NB4 (cell line): ENCODE measurements at regions not wholly inside any gene's neighbourhood (a gene's known extent, or its start where the extent isn't known, plus 50 kb on each side); places are given as distances from the start of the nearest gene placed in this dataset.

Experiments
- DNase-seq: peaks from one replicate; pipeline ENCODE4 v3.0.0; 2010; ENCODE audit warnings: low read depth
- H3K4me3 ChIP-seq: one replicate; pipeline ENCODE4 v1.5.1; 2011; ENCODE audit warnings: mild to moderate bottlenecking, low read depth, low read length, moderate library complexity
- CTCF ChIP-seq: IDR thresholded peaks from one replicate; pipeline ENCODE4 v1.5.1; 2012; ENCODE audit warnings: low read depth, low read length
- MAX ChIP-seq: IDR thresholded peaks from 2 replicates; pipeline ENCODE4 v1.6.1; 2011; ENCODE audit warnings: low read depth, low read length
- MYC ChIP-seq: IDR thresholded peaks from 2 replicates; pipeline ENCODE4 v1.6.1; 2011; ENCODE audit warnings: low read depth, low read length
- POLR2A ChIP-seq: IDR thresholded peaks from 2 replicates; pipeline ENCODE4 v1.6.1; 2011; ENCODE audit warnings: mild to moderate bottlenecking; ENCODE audit not compliant: insufficient read length; ENCODE audit errors: extremely low read depth

- TF ChIP-seq MAX: no peak
- TF ChIP-seq CTCF: no peak
- no peak for TF ChIP-seq POLR2A
- TF ChIP-seq MYC: no peak
- no peak overlapping the region for H3K4me3 ChIP-seq
- DNase-seq: peak; percentile 0
Measured at GRCh38 chr9:24602693-24603352, 57.1 kb upstream of the IZUMO3 start.
